ENCODE measurements at regions not wholly inside any gene's neighbourhood (a gene's known extent, or its start where the extent isn't known, plus 50 kb on each side); places are given as distances from the start of the nearest gene placed in this dataset.

DNA sequence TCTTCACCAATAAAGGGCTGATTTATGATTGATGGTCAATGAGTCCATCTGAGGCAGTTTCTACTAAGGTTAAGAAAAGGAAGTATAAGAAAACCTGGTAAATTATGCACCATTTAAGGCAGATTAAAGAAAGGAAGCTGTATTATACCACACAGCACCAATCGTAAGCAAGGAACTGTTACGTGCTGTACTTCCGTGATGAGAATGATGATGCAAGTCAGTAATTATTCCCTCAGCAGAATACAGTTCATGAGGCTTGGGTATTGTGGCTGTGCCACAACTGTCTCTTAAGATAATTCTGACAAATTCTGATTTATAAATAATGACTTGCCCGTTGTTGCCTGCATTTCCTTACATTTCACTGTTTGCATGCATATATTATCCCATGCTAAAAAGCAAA, 699.0 kb downstream of the HDGFL1 start:
- TF ChIP-seq POLR2AphosphoS5 (IDR thresholded peaks at IDR 0.05) (no peak), RAD21 (conservative IDR thresholded peaks at IDR 0.05) (no peak), EZH2 (IDR thresholded peaks at IDR 0.05; ENCODE audit: borderline replicate concordance, insufficient read depth, low read length, poor library complexity, severe bottlenecking) (no peak), EP300 (conservative IDR thresholded peaks at IDR 0.05; ENCODE audit: poor library complexity, severe bottlenecking) (no peak), TAF1 (IDR thresholded peaks at IDR 0.05; ENCODE audit: low read depth) (no peak), MXI1 (conservative IDR thresholded peaks at IDR 0.05; ENCODE audit: poor library complexity, severe bottlenecking) (no peak)
- TF ChIP-seq, protein P1, sequence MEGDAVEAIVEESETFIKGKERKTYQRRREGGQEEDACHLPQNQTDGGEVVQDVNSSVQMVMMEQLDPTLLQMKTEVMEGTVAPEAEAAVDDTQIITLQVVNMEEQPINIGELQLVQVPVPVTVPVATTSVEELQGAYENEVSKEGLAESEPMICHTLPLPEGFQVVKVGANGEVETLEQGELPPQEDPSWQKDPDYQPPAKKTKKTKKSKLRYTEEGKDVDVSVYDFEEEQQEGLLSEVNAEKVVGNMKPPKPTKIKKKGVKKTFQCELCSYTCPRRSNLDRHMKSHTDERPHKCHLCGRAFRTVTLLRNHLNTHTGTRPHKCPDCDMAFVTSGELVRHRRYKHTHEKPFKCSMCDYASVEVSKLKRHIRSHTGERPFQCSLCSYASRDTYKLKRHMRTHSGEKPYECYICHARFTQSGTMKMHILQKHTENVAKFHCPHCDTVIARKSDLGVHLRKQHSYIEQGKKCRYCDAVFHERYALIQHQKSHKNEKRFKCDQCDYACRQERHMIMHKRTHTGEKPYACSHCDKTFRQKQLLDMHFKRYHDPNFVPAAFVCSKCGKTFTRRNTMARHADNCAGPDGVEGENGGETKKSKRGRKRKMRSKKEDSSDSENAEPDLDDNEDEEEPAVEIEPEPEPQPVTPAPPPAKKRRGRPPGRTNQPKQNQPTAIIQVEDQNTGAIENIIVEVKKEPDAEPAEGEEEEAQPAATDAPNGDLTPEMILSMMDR (IDR thresholded peaks at IDR 0.05; ENCODE audit: poor library complexity, severe bottlenecking): no peak

Data from neural cell (in vitro differentiated cells).